ENCODE measurements at regions not wholly inside any gene's neighbourhood (a gene's known extent, or its start where the extent isn't known, plus 50 kb on each side); places are given as distances from the start of the nearest gene placed in this dataset.

- TF ChIP-seq CTCF (IDR thresholded peaks at IDR 0.05), result no peak
- no peak for TF ChIP-seq POLR2A (IDR thresholded peaks at IDR 0.05)
Measured at GRCh38 chr9:739362-739761, 102.1 kb upstream of the DMRT1 start.

Measured in heart left ventricle (tissue), 13 donors.